HG03469 (cell line): ENCODE measurements at regions not wholly inside any gene's neighbourhood (a gene's known extent, or its start where the extent isn't known, plus 50 kb on each side); places are given as distances from the start of the nearest gene placed in this dataset.

Experiments
- ATAC-seq: cut with Tn5 transposase; IDR thresholded peaks from one replicate; pipeline ENCODE4 v1.9.1; 2021; ENCODE audit warnings: mild to moderate bottlenecking, moderate library complexity, moderate number of reproducible peaks; ENCODE audit not compliant: unreplicated experiment

DNA sequence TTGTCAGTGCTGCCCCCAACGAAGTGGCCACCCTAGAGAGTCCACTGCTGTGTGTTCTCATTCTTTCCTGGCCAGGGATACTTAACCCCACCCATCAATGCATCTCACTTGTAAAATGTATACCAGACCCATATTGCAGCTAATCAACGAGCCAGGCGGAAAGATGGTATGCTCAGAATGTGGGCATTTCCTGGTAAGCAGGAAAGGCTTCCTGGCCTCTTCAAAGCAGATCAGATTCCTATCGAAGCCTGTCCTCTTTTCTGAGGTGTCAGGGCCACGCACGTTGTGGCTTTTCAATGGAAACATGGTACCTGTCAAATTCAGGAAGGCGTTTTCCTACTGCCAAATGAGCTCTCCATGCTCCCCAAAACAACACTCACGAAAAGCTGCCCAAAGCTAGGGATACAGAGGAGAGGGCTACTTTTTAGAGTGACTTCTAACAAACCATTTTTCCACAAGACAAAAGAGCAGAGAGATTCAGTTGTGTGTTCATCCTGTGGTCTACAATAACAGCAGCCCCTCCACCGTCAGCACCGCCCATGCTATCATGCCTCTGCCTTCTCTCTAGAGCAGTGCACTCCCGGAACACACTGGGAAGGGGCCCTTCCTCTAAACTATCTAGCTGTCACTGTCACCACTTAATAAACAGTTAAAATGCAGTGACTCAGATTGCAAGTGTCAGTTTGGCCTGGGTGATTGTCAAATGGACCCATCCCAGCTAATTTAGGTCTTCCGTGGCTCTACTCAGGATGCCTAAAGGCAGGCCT, 535.1 kb downstream of the RNF144A start:
- no peak for ATAC-seq

- no peak for ATAC-seq
Observed at GRCh38 chr2:7454592-7454991, 537.4 kb downstream of the RNF144A start.

GRCh38 chr2:7456762-7457161, 539.5 kb downstream of the RNF144A start:
- ATAC-seq: no peak

- ATAC-seq: no peak
Observed at GRCh38 chr2:7458066-7458465, 540.9 kb downstream of the RNF144A start.

DNA sequence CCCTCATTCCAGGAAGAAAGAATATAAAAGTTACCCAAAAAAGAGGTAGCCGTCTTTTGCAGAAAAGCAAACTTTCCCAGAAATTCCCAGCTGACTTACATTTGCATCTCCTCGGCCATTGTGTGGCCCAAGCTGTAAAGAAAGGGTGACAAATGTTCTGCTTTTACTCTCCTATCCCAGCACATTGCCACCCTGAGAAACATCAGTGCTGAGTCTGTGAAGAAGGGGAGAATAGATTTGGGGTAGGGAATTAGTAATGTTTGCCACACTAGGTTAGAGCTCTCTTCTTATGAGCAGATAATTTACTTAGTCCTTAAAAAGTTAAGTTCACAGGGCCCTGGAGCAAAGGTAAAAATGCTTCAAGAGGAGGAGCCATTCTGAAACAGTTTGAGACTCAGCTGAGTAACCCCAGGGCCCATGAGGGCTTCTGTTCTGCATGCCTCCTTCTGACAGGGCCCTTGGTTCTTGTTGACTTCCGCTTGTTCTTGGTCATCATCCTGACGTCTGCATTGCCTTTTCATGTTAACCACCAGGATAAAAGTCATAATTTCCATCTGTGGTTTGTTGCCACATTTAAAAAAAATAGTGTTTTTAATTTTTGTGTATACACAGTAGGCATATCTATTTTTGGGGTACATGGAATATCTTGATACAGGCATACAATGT, 550.7 kb downstream of the RNF144A start:
- no peak for ATAC-seq

DNA sequence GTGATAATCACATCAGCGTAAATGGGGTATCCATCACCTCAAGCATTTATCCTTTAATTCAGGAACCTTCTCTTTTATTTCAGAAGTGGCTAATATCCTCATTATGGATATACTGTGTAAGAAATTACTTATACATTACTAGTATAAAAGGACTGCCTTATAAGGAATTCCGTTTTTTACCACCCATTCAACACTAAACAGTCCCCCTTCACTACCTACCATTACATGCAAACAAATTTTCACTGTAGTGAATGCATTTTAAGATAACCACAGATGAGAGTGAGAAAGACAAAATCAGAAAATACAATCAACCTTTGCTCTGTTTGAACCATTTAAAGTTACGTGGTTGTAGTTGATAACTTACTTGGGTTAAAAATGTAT, 551.2 kb downstream of the RNF144A start:
- ATAC-seq: no peak

DNA sequence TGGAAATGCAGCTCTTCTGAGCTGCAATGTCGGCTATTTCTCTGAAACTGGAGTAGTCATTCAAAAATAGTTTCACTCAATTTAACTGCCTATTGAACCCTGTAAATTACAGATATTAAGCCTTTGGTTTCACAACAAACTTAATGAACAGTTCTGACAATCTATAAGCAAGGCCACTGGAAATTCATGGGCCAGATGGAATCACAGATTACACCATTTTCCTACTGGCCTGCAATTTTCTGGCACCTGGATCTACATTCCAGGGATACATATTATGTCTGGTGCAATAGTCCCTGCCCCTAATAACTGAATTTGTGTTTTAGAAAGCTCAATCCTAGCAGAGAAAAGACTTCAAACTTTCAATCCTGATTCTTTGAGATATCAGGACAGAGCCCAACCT, 551.7 kb downstream of the RNF144A start:
- no peak for ATAC-seq

GRCh38 chr2:7471185-7471584, 554.0 kb downstream of the RNF144A start:
- ATAC-seq: no peak

DNA sequence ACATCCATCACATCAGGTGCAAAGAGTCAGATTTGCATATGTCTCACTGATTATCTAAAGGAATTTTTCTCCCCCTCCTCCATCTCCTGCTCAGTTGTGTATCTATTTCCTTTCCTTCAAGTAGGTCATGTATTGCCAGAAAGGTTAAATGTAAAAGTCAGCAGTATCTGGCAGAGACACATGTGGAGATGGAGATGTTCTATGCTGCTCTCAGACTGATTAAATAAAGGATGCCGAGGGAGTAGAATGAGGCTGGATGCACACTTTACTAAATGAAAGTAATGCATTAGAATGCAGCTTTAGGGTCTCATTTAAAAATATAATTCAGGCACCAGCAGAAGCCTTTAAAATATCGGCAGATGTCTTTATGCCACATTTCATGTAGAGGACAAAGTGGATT, 555.3 kb downstream of the RNF144A start:
- no peak for ATAC-seq

- no peak for ATAC-seq
Observed at GRCh38 chr2:7473135-7473771, 556.0 kb downstream of the RNF144A start.

DNA sequence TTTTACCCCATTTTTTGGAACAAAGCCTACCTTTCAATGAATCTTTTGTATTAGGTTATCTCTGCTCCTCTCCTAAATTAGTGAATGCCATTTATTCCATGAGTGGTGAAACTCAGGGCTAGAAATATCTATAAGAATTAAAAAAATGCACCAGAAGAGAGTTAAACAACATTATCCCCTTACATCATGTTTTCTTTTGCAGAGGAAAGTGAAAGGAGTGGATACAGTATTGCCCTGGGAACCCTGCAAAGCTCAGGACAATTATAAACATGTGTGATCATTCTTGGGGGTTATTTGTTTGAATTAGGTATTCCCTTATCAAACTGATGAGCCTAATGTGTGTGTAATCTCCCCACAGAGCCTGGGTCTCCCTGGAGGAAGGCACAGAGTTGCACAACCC, 559.2 kb downstream of the RNF144A start:
- ATAC-seq: no peak

DNA sequence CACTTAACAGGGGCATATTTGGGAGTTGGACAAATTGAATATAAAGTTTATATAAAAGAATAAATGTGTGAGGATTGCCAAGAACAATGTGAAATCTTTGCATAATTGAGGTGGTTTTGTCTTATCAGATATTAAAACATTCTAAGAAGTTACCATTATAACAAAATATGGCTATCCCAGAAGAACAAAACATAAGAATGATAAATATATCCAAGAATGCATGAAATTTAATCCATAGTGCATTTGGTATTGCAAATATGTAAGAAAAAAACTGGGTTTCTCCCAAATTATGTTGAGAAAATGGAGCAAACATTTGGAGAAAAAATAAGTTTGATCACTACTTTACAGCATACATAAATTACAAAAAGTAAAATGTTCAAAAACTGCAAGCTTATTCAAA, 562.4 kb downstream of the RNF144A start:
- no peak for ATAC-seq

DNA sequence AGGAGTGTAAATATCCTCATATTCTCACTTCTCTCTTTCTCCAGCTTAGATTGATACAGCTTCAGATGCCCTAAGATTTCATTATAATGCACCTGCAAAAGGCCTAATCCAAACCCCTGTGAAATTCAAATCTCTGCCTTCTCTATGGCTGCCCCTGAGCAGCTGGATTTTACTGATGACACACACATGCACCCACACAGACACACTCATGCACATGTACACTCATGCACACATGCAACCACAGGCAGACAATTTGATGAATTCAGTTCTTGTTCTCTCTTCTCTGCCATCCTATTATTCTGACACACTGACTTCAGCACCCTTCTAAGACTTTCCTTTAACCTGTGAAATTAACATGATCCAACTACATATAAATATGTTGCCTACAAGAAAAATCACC, 563.2 kb downstream of the RNF144A start:
- no peak for ATAC-seq

DNA sequence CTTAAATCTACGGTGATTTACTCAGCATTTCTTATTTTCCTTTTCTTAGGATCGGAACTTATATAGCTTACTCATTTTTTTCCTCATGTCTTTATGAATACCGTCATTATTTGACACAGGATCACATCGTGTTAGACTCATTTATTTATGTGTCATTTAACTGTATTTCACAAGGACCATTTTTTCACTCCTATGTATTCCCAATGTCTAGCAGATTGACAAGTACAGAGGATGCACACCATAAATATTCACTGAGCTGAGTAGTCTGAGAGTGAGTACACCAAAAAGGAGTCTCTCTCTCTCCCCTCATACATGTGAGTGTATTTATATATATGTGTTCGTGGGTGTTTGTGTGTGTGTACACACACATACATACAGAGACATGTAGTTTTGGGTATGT, 573.5 kb downstream of the RNF144A start:
- ATAC-seq: no peak

DNA sequence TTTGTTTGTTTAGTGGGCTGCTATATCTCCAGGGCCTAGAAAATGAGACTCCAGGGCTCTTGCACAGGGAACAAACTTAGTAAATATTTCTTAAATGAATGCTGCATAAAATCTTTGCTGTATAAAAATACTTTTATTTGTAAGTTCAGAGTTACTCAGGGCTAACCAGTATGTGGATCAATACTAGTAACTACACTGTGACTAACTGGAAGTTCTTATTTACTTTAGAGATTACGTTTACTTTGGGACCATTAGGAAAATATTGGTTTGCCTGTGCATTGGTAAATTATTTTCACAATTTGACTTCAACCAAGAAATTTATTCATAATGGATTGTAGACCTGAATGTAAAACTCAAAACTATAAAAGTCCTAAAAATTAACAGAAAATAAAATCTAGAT, 575.5 kb downstream of the RNF144A start:
- no peak for ATAC-seq

GRCh38 chr2:7497178-7497577, 580.0 kb downstream of the RNF144A start:
- no peak for ATAC-seq

DNA sequence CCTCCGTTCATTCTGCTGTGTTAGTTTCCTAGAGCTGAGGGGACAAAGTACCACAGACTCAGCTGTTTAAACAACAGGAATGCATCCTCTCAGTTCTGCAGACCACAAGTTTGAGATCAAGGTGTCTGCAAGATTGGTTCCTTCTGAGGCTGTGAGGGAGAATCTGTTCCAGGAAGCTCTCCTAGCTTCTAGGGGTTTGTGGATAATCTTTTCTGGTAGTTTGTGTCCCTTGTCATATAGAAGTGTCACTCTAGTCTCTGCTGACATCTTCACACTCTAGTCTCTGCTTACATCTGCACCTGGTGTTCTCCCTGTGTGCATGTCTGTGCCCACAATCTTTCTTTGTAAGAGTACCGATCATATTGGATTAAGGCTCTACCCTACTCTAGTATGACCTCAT, 581.8 kb downstream of the RNF144A start:
- no peak for ATAC-seq

DNA sequence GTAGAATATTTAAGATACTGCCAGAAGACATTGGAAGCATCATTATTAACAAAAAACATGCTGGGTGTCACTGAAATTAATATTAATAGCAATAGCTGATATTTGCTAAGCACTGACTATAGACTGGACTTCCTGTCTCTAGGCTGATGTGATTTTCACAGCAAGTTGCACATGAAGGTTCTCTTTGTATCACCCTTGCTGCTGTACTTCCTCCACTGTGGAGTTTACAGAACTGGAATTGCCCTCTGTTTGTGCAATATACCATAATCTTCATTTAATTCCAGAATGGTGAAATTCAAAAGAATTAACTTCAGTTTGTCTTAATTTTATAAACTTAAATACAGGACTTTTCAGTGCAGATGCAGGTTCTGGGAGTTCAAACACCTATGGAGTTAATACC, 585.1 kb downstream of the RNF144A start:
- ATAC-seq: no peak

DNA sequence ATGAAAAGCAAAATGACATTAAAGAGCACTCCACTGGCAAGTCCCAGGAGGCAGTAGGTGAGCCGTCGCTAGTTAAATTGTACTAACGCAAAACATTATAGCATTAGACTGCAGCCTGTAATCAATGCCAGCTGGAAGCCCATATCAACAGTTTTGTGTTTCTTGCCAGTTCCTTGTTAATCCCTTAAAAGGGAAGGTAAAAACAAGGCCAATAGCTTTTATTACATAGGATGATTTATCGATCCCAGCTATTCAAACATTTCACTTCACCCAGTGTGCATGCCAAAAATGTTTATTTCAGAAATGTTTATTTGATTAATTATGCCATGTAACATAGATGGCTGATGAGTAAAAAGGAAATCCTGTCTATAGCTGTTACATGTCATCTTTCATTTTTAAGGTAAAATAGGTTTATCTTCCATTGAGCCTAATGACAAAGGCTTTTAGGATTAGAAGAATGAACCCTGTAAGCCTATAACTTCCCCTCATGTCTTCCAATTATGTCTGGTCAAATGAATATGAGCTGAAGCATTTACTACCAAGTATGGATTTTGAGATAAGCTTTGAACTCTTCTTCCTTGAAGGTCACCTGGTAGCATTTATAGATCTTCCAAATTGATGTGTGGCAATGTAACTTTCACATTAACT, 591.2 kb downstream of the RNF144A start:
- no peak for ATAC-seq

GRCh38 chr2:7510353-7510752, 593.1 kb downstream of the RNF144A start:
- no peak for ATAC-seq

GRCh38 chr2:7513834-7514233, 596.6 kb downstream of the RNF144A start:
- ATAC-seq: peak; percentile 50

- no peak for ATAC-seq
Observed at GRCh38 chr2:7515327-7515726, 598.1 kb downstream of the RNF144A start.
